HUES64 (cell line): ENCODE measurements at regions not wholly inside any gene's neighbourhood (a gene's known extent, or its start where the extent isn't known, plus 50 kb on each side); places are given as distances from the start of the nearest gene placed in this dataset.

Experiments used
- H3K27ac ChIP-seq: 2 replicates; pipeline ENCODE4 v1.7.0; 2013; ENCODE audit warnings: low read depth, low read length, inconsistent platforms
- H3K27me3 ChIP-seq: 2 replicates; pipeline ENCODE4 v1.6.1; 2013; ENCODE audit warnings: mild to moderate bottlenecking, low read length; ENCODE audit not compliant: insufficient read depth
- H3K36me3 ChIP-seq: 2 replicates; pipeline ENCODE4 v1.6.1; 2013; ENCODE audit warnings: mild to moderate bottlenecking, low read length; ENCODE audit not compliant: insufficient read depth
- H3K4me1 ChIP-seq: 2 replicates; pipeline ENCODE4 v1.6.1; 2013; ENCODE audit warnings: mild to moderate bottlenecking, low read length, moderate library complexity; ENCODE audit not compliant: insufficient read depth
- H3K4me3 ChIP-seq: 2 replicates; pipeline ENCODE4 v1.5.1; 2013; ENCODE audit warnings: mild to moderate bottlenecking, low read length, moderate library complexity
- H3K9ac ChIP-seq: 2 replicates; pipeline ENCODE4 v1.6.1; 2013; ENCODE audit warnings: mild to moderate bottlenecking, low read depth, low read length
- H3K9me3 ChIP-seq: 2 replicates; pipeline ENCODE4 v1.6.1; 2013; ENCODE audit warnings: low read depth, low read length; ENCODE audit not compliant: insufficient read depth
- WGBS: fragments of 150-250, 120-280 bp; methylation state at CpG from one replicate; pipeline ENCODE4 v1.1.7; 2013; ENCODE audit warnings: missing lambda C conversion rate; 5-methylcytosine and 5-hydroxymethylcytosine counted together

- H3K27me3 ChIP-seq: no peaks in the 10 kb centered on the region
- WGBS: 89% methylated on average over 2 of the region's 2 CpGs
- no peak overlapping the region for H3K9ac ChIP-seq
- no peaks in the 10 kb centered on the region for H3K4me1 ChIP-seq
- no peaks in the 10 kb centered on the region for H3K9me3 ChIP-seq
- no peak overlapping the region for H3K27ac ChIP-seq
- no peak overlapping the region for H3K4me3 ChIP-seq
- H3K36me3 ChIP-seq: no peaks in the 10 kb centered on the region
These were observed 261.5 kb downstream of the SLC7A11 start for GRCh38 chr4:137980641-137981040.

- Histone ChIP-seq H3K9ac (no peak overlapping the region), H3K27ac (no peak overlapping the region), H3K27me3 (no peaks in the 10 kb centered on the region), H3K36me3 (no peaks in the 10 kb centered on the region), H3K4me3 (no peak overlapping the region), H3K9me3 (no peaks in the 10 kb centered on the region), H3K4me1 (no peaks in the 10 kb centered on the region)
- 100% methylated on average over 1 of the region's 1 CpG for WGBS
These were observed 262.2 kb downstream of the SLC7A11 start for GRCh38 chr4:137979938-137980337.

- no peak overlapping the region for H3K27ac ChIP-seq
- no peaks in the 10 kb centered on the region for H3K9me3 ChIP-seq
- no peak overlapping the region for H3K9ac ChIP-seq
- WGBS: 100% methylated on average over 2 of the region's 3 CpGs
- H3K4me3 ChIP-seq: no peak overlapping the region
- H3K36me3 ChIP-seq: no peaks in the 10 kb centered on the region
- H3K4me1 ChIP-seq: no peaks in the 10 kb centered on the region
- no peaks in the 10 kb centered on the region for H3K27me3 ChIP-seq
These were observed 273.0 kb downstream of the SLC7A11 start for GRCh38 chr4:137968956-137969678.

- WGBS: 95% methylated on average over 5 of the region's 6 CpGs
- Histone ChIP-seq H3K4me1 (no peaks in the 10 kb centered on the region), H3K9ac (no peak overlapping the region), H3K36me3 (no peaks in the 10 kb centered on the region), H3K4me3 (no peak overlapping the region), H3K27ac (no peak overlapping the region), H3K9me3 (no peaks in the 10 kb centered on the region), H3K27me3 (no peaks in the 10 kb centered on the region)
These were observed 274.5 kb downstream of the SLC7A11 start for GRCh38 chr4:137967480-137968190.

- Histone ChIP-seq H3K9ac (no peak overlapping the region), H3K4me3 (no peak overlapping the region), H3K27ac (no peak overlapping the region), H3K9me3 (no peaks in the 10 kb centered on the region), H3K36me3 (no peaks in the 10 kb centered on the region), H3K27me3 (no peaks in the 10 kb centered on the region), H3K4me1 (no peaks in the 10 kb centered on the region)
- WGBS: 84% methylated on average over 3 of the region's 3 CpGs
These were observed 275.6 kb downstream of the SLC7A11 start for GRCh38 chr4:137966504-137966903.

GRCh38 chr4:137961051-137961438, 281.1 kb downstream of the SLC7A11 start:
- Histone ChIP-seq H3K4me3 (no peak overlapping the region), H3K9me3 (no peaks in the 10 kb centered on the region), H3K27me3 (no peaks in the 10 kb centered on the region), H3K36me3 (no peaks in the 10 kb centered on the region), H3K27ac (no peak overlapping the region), H3K9ac (no peak overlapping the region), H3K4me1 (no peaks in the 10 kb centered on the region)

GRCh38 chr4:137960371-137961050, 281.6 kb downstream of the SLC7A11 start:
- Histone ChIP-seq H3K27ac (no peak overlapping the region), H3K4me1 (no peaks in the 10 kb centered on the region), H3K9me3 (no peaks in the 10 kb centered on the region), H3K27me3 (no peaks in the 10 kb centered on the region), H3K9ac (no peak overlapping the region), H3K36me3 (no peaks in the 10 kb centered on the region), H3K4me3 (no peak overlapping the region)
- WGBS: 94% methylated on average over 3 of the region's 3 CpGs

- no peaks in the 10 kb centered on the region for H3K4me1 ChIP-seq
- H3K9me3 ChIP-seq: no peaks in the 10 kb centered on the region
- no peaks in the 10 kb centered on the region for H3K27me3 ChIP-seq
- H3K9ac ChIP-seq: no peak overlapping the region
- WGBS: 96% methylated on average over 3 of the region's 3 CpGs
- H3K4me3 ChIP-seq: no peak overlapping the region
- H3K27ac ChIP-seq: no peak overlapping the region
- no peaks in the 10 kb centered on the region for H3K36me3 ChIP-seq
These were observed 284.3 kb downstream of the SLC7A11 start for GRCh38 chr4:137957806-137958205.

- Histone ChIP-seq H3K36me3 (no peaks in the 10 kb centered on the region), H3K27ac (no peak overlapping the region), H3K4me1 (no peaks in the 10 kb centered on the region), H3K9ac (no peak overlapping the region), H3K4me3 (no peak overlapping the region), H3K9me3 (no peaks in the 10 kb centered on the region), H3K27me3 (no peaks in the 10 kb centered on the region)
- no CpG with 5 or more reads among the region's 2 CpGs for WGBS
These were observed 285.9 kb downstream of the SLC7A11 start for GRCh38 chr4:137956256-137956655.

- Histone ChIP-seq H3K4me3 (no peak overlapping the region), H3K9me3 (no peaks in the 10 kb centered on the region), H3K27me3 (no peaks in the 10 kb centered on the region), H3K36me3 (no peaks in the 10 kb centered on the region), H3K4me1 (no peaks in the 10 kb centered on the region), H3K9ac (no peak overlapping the region), H3K27ac (no peak overlapping the region)
- WGBS: 100% methylated on average over 1 of the region's 1 CpG
These were observed 286.6 kb downstream of the SLC7A11 start for GRCh38 chr4:137955595-137955994.

GRCh38 chr4:137952116-137952515, 290.0 kb downstream of the SLC7A11 start:
- Histone ChIP-seq H3K4me1 (no peaks in the 10 kb centered on the region), H3K9ac (no peak overlapping the region), H3K27ac (no peak overlapping the region), H3K36me3 (no peaks in the 10 kb centered on the region), H3K4me3 (no peak overlapping the region), H3K9me3 (no peaks in the 10 kb centered on the region; the same call in 1 of the 2 replicates), H3K27me3 (no peaks in the 10 kb centered on the region)
- WGBS: 92% methylated on average over 2 of the region's 2 CpGs
